ENCODE measurements at regions not wholly inside any gene's neighbourhood (a gene's known extent, or its start where the extent isn't known, plus 50 kb on each side); places are given as distances from the start of the nearest gene placed in this dataset.
"Not testable (repeated sequence)": the region's sequence is repeated elsewhere in the genome, so short reads cannot be mapped to it uniquely, and the experiment has no call there.

DNA sequence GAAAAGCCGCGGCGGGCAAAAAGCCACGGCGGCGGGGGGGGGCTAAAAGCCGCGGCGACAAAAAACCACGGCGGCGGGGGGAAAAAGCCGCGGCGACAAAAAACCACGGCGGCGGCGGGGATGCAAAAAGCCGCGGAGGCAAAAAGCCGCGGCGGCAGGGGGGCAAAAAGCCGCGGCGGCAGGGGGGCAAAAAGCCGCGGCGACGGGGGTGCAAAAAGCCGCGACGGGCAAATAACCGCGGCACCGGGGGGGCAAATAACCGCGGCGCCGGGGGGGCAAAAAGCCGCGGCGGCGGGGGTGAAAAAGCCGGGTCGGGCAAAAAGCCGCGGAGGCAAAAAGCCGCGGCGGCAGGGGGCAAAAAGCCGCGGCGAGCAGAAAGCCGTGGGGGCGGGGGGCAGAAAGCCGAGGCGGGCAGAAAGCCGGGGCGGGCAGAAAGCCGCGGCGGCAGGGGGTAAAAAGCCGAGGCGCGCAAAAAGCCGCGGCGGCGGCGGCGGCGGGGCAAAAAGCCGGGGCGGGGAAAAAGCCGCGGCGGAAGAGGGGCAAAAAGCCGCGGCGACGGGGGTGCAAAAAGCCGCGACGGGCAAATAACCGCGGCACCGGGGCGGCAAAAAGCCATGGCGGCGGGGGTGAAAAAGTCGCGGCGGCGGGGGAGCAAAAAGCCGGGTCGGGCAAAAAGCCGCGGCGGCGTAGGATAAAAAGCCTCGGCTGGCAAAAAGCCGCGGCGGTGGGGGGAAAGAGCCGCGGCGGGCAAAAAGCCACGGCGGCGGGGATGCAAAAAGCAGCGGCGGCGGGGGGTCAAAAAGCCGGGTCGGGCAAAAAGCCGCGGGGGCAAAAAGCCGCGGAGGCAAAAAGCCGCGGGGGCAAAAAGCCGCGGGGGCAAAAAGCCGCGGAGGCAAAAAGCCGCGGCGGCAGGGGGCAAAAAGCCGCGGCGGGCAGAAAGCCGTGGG lies 1632.4 kb downstream of the RPIA start:
- TF ChIP-seq POLR2A (IDR thresholded peaks at IDR 0.05; ENCODE audit: low read length); GATA1 (IDR thresholded peaks at IDR 0.05; ENCODE audit: low read depth, low read length): not testable (repeated sequence)
